Lung (tissue), 11 donors: ENCODE measurements at regions not wholly inside any gene's neighbourhood (a gene's known extent, or its start where the extent isn't known, plus 50 kb on each side); places are given as distances from the start of the nearest gene placed in this dataset.

Source experiments
- ATAC-seq: fragments of 200-7000 bp; cut with Tn5 transposase; one replicate; pipeline ENCODE4 v1.9.1; 2020; ENCODE audit warnings: moderate number of reproducible peaks; ENCODE audit not compliant: insufficient read depth, low FRiP score
- DNase-seq, 3 donors: peaks; one replicate each; pipeline ENCODE4 v3.0.0-alpha.2; 2013 to 2017
- H3K27ac ChIP-seq, 2 donors: one replicate each; pipeline ENCODE4 v1.5.1; 2013; ENCODE audit warnings: mild to moderate bottlenecking in 2 of 2, moderate library complexity in 2 of 2, control low read depth in 1 of 2, inconsistent platforms in 1 of 2, low read depth in 1 of 2, low read length in 1 of 2
- H3K27me3 ChIP-seq, 3 donors: one replicate each; pipeline ENCODE4 v1.5.1; 2013; ENCODE audit warnings: low read length in 2 of 3; ENCODE audit not compliant: control insufficient read depth in 3 of 3, insufficient read depth in 3 of 3
- H3K36me3 ChIP-seq, 4 donors: one replicate each; pipeline ENCODE4 v1.5.1; 2013; ENCODE audit warnings: low read length in 4 of 4, mild to moderate bottlenecking in 1 of 4, moderate library complexity in 1 of 4; ENCODE audit not compliant: control insufficient read depth in 4 of 4, insufficient read depth in 4 of 4
- H3K4me1 ChIP-seq, 5 donors: one replicate each; pipeline ENCODE4 v1.5.1; 2013; ENCODE audit warnings: low read length in 5 of 5, mild to moderate bottlenecking in 2 of 5, moderate library complexity in 1 of 5; ENCODE audit not compliant: control insufficient read depth in 5 of 5, insufficient read depth in 5 of 5
- H3K4me3 ChIP-seq: one replicate; pipeline ENCODE4 v1.5.1; 2013; ENCODE audit warnings: mild to moderate bottlenecking, control low read depth, moderate library complexity
- H3K9ac ChIP-seq, 2 donors: one replicate each; pipeline ENCODE4 v1.5.1; 2013; ENCODE audit warnings: low read length in 2 of 2, control low read depth in 1 of 2; ENCODE audit not compliant: insufficient read depth in 1 of 2
- H3K9me3 ChIP-seq, 4 donors: one replicate each; pipeline ENCODE4 v1.5.1; 2013; ENCODE audit warnings: low read length in 3 of 4, mild to moderate bottlenecking in 1 of 4, moderate library complexity in 1 of 4; ENCODE audit not compliant: control insufficient read depth in 4 of 4, insufficient read depth in 3 of 4
- CTCF ChIP-seq: IDR thresholded peaks from 2 replicates; pipeline ENCODE4 v1.5.1; 2012; ENCODE audit warnings: mild to moderate bottlenecking; ENCODE audit errors: control extremely low read depth, extremely low read depth
- WGBS, 2 donors: extraction: QIAGEN DNeasy Blood & Tissue Kit; methylation state at CpG; one replicate each; pipeline ENCODE4 v1.1.7; 2013; 5-methylcytosine and 5-hydroxymethylcytosine counted together
- donor health status: control.
- donor health status: control.
- donor health status: Bipolar disorder and iron deficiency.
- donor health status: healthy.
- donor health status: DM: yes; HTN: yes; CAD: no.

- TF ChIP-seq CTCF, result no peak
- ATAC-seq (no peak), DNase-seq (no peak)
- Histone ChIP-seq H3K9me3 (no peaks in the 10 kb centered on the region), H3K4me3 (no peak overlapping the region), H3K9ac (no peak overlapping the region), H3K4me1 (no peaks in the 10 kb centered on the region), H3K27ac (no peak overlapping the region), H3K36me3 (no peaks in the 10 kb centered on the region), H3K27me3 (no peaks in the 10 kb centered on the region)
- 78 to 83% methylated on average over 3 of the region's 3 CpGs for WGBS, 2 donors
Observed at GRCh38 chr11:46197421-46197820, 76.2 kb upstream of the PHF21A start.

GRCh38 chr11:46188017-46188416 lies 66.8 kb upstream of the PHF21A start:
- H3K9me3 ChIP-seq, result peaks cover 0 to 1% (median 0%) of the 10 kb centered on the region in 4 donors
- H3K27me3 ChIP-seq, result no peaks in the 10 kb centered on the region
- no peaks in the 10 kb centered on the region for H3K36me3 ChIP-seq
- no peak for TF ChIP-seq CTCF
- no peak overlapping the region for H3K9ac ChIP-seq
- DNase-seq (no peak), ATAC-seq (no peak)
- no peak overlapping the region for H3K4me3 ChIP-seq
- H3K27ac ChIP-seq, result no peak overlapping the region
- no peaks in the 10 kb centered on the region for H3K4me1 ChIP-seq

GRCh38 chr11:46183819-46184218 lies 62.6 kb upstream of the PHF21A start:
- Histone ChIP-seq H3K9ac (no peak overlapping the region), H3K27ac (no peak overlapping the region), H3K36me3 (no peaks in the 10 kb centered on the region), H3K4me3 (no peak overlapping the region), H3K9me3 (peaks cover 0 to 2% (median 0%) of the 10 kb centered on the region in 4 donors), H3K4me1 (no peaks in the 10 kb centered on the region), H3K27me3 (no peaks in the 10 kb centered on the region)
- no peak for TF ChIP-seq CTCF
- 82 to 97% methylated on average over 4 of the region's 4 CpGs for WGBS, 2 donors
- DNase-seq, result no peak
- ATAC-seq, result no peak

- Histone ChIP-seq H3K4me3 (no peak overlapping the region), H3K36me3 (no peaks in the 10 kb centered on the region), H3K9ac (no peak overlapping the region), H3K4me1 (peaks cover 0 to 1% (median 0%) of the 10 kb centered on the region in 5 donors), H3K27me3 (no peaks in the 10 kb centered on the region), H3K9me3 (peaks cover 0 to 2% (median 0%) of the 10 kb centered on the region in 4 donors), H3K27ac (peak overlapping the region in 1 of 2 donors; percentile 82)
- TF ChIP-seq CTCF, result no peak
- no peak for DNase-seq
- 62 to 76% methylated on average over 5 of the region's 5 CpGs for WGBS, 2 donors
- ATAC-seq, result peak; percentile 34
Observed at GRCh38 chr11:46181843-46182424, 60.7 kb upstream of the PHF21A start.
